NCI-H2081 treated with DMSO at 0.1 percent for 48 hours (cell line): ENCODE measurements at regions not wholly inside any gene's neighbourhood (a gene's known extent, or its start where the extent isn't known, plus 50 kb on each side); places are given as distances from the start of the nearest gene placed in this dataset.
A peak's percentile ranks its signal among the peaks of the same experiment; 100 is the strongest.
"Not testable (repeated sequence)": the region's sequence is repeated elsewhere in the genome, so short reads cannot be mapped to it uniquely, and the experiment has no call there.

Experiments
- DNase-seq: peaks from one replicate; lab custom pipeline; 2025; lab: John Stamatoyannopoulos, UW

DNA sequence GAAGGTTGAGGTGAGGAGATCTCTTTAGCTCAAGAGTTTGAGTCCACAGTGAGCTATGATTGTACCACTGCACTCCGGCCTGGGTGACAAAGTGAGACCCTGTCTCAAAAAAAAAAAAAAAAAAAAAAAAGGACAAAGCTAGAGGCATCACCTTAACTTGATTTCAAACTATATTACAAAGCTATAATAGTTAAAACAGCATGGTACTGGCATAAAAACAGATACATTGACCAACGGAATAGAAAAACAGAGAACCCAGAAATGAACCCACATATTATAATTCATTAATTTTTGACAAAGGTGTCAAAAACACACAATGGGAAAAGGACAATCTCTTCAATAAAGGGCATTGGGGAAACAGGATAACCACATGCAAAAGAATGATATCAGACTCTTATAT lies 50.8 kb upstream of the MBOAT1 start:
- no peak for DNase-seq

DNA sequence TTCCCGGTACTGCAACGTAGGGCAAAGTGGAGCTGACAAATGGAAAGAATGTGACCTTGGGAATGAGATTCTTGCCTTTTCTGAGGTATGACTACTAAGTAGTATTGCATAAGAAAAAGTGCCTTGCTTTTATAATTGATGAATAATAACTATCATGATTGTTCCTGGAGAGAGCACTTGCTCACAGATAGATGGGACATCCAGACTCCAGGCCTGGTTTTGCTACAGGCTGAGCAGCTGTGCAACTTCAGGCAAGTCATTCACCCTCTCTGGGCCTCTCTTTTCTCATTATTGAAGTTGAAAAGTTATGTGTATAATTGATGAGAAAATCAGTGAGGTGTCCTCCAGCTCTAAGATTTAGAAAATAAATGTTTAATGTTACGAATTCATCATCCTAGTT lies 53.6 kb upstream of the MBOAT1 start:
- no peak for DNase-seq

DNA sequence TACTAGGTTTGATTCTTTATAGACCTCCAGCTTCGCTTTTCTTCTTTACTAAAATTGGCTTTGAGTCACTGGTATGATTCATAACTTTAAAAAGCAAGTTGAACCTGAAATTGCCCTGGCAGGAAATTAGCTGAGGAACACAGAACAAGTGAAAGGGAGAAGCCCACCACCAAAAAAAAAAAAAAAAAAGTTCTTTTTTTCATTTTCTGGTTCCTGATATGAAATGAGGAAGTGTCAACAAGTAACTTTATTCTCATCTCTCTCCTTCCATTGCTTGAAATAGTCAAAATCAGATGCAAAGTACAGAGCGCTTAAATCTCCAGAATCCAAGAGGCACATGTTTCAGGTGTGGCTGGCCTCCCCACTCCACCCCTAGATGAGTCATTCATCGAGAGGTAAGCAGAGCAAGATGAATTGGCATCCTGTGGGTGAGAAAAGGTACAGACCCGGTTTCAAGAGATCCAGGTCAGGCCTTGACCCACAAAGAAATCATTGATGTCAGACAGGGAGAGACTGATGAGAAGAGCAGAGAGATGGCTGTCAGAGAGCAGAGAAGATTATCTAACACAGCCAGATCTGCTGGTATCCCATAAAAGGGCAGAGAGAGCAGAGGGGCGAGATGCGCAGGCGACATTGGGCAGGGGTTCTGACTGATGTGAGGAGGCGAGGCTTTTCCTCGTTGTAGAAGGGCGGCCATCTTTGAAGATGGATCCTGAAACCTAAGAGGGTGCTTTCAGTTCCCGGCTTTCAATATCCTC lies 54.8 kb upstream of the MBOAT1 start:
- DNase-seq, result no peak

DNA sequence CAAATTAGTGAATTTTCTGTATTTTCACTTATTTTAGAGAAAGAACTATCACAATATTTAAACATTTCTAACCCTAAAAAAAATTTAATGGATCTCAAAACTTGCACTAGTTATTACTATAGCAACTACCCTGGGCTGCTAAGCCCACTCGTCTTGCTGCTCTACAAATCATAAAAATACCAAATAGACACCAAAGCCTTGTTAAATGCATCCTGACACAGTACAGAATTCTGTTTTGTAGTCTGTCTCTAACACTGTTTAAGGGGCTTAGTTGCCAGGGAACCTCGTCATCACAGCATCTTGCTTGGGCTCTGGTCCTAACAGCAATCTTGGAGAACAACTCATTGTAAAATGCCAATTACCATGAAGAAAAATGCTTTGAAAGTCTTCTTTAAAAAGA lies 56.9 kb upstream of the MBOAT1 start:
- no peak for DNase-seq

DNA sequence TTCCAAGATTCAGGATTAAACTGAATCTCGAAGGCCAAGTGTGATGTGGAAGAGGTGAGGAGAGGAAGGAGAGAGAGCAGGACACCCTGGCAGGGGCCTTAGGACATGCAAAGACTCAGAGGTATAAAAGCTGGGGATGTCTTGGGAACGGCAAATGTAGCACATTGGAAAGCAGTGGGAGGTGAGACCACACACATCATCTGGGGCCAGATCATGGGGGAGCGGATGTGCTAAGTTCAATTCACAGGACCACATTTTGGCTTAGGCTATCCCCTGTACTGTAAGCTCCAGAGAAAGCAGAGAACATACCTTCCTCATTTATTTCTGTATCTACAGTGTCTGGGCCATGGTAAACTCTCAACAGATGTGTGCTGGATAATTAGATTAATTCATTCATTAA lies 59.5 kb upstream of the MBOAT1 start:
- DNase-seq, result no peak

DNA sequence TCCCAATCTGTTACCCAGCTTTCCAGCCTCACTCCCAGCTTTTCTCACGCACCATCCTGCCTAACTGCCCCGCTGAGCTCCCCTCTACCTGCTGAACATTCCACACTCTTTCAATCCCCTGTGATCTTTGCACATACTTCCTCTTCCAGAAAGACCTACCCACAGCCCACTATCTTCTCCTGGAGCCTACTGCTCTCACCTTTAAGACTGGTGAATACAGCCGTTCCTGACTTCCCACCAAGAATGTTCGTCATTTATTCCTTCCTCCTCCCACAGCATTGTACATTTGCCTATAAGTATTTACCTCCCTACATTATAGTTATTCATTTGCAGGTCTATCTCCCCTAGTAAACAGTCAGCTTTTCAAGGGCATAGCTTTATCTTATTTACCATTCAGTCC lies 61.9 kb upstream of the MBOAT1 start:
- no peak for DNase-seq

DNA sequence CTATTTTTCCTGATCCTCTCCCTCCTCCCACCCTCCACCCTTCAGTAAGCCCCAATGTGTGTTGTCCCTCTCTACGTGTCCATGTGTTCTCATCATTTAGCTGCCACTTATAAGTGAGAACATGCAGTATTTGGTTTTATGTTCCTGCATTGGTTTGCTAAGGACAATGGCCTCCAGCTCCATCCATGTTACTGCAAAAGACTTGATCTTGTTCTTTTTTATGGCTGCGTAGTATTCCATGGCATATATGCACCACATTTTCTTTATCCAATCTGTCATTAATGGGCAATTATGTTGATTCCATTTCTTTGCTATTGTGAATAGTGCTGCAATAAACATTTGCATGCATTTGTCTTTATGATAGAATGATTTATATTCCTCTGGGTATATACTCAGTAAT lies 63.6 kb upstream of the MBOAT1 start:
- not testable (repeated sequence) for DNase-seq

DNA sequence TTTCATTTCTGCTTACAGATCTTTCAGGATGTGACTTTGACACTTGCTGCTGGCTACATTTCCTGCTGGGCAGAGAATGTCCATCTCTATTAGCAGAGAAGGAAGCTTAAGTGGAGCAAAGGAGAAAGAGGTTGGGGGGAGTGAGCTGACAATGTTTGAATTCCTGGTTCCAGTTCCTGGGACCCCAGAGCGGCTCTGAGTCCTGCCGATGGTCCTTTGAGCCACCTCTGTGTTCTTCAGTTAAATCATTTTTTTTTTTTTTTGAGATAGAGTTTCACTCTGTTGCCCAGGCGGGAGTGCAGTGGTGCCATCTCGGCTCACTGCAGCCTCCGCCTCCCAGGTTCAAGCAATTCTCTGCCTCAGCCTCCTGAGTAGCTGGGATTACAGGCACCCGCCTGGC lies 65.5 kb upstream of the MBOAT1 start:
- not testable (repeated sequence) for DNase-seq

DNA sequence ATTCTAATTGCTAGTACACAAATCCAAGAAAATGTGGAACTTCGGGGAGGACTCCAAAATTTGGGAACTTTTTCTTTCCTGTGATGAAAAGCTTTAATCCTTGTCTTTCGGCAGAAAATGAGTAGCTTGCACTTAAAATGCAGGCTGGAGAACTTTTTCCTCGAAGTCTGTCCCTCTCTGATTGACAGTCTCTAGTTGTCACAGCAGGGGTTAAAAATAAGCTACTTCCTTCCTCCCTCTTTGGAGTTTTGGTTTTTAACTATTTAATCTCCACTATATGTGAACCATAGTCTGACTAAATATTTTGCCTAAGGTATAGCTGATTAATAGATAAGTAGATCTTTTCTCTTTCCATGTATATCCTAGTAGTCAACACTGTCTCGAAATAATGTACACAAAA lies 66.8 kb upstream of the MBOAT1 start:
- no peak for DNase-seq

DNA sequence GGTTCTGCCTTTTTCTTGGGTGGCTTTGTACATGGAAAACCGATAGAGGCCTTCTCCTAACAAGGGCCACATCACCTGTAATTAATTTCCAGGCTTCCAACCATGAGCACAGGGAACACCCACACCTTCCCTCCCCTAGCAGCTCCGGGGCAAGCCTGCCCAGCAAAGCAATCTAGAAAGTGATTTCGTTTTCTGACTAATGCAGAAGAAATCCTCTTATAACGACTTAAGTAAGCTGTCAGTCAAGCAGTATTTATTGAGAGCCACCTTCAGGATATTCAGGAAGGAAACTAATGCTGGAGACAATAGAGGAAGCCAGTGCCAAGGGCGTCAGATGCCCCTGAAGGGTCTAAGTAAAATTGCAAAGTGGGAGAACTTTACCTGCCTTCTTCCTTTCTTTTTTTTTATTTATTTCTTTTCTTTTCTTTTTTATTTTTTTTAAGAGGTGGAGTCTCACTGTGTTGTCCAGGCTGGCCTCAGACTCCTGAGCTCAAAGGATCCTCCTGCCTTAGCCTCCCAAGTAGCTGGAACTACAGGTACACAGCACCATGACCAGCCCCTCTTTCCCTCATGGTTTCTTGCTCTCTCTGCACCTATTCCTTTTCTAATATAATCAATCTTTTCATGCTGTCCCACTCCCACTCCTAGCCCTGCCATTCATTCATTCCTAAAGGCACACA lies 67.5 kb upstream of the MBOAT1 start:
- no peak for DNase-seq

DNA sequence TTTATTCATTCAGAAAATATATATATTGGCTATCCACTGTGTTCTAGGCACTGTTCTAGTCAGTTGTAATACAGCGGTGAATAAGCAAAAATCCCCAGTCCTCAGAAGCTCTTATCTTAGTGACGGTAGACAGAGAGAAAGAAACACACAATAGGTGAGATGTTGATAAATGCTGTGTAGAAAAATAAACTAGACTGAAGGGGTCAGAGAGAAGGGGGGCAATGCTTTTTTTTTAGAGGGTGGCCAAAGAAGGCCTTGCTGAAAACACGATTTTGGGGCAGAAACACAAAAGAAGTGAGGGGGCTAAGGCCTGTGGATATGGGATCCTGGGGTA lies 68.0 kb upstream of the MBOAT1 start:
- DNase-seq, result no peak

DNA sequence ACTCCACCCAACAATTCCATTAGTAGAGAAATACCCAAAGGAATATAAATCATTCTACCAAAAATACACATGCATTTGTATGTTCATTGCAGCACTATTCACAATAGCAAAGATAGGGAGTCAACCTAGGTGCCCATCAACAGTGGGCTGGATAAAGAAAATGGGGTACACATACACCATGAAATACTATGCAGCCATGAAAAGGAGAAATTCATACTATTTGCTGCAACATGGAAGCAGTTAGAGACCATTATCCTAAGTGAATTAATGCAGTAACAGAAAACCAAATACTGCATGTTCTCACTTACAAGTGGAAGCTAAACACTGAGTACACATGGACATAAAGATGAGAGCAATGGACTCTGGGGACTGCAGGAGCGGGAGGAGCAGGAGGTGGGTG lies 72.4 kb upstream of the MBOAT1 start:
- DNase-seq, result no peak

DNA sequence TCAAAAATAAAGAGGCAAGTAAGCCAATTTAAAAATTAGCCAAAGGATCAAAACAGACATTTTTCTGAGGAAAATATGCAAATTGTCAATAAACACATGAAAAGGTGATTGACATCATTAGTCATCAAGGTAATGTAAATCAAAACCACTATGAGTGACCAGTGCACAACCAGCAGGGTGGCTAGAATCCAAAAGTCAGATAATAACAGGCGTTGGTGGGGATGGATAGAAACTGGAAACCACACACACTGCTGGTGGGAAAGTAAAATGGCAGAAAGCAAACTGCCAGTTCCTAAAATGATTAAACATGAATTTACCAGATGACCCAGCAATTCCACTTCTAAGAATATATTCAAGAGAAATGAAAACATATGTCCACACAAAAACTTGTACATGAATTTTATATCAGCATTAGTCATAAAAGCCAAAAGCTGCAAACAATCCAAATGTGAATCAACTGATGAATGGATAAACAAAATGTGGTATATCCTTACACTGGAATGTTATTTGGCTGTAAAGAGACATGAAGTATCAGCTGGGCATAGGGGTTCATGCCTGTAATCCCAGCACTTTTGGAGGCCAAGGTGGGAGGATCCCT lies 74.8 kb upstream of the MBOAT1 start:
- no peak for DNase-seq

DNA sequence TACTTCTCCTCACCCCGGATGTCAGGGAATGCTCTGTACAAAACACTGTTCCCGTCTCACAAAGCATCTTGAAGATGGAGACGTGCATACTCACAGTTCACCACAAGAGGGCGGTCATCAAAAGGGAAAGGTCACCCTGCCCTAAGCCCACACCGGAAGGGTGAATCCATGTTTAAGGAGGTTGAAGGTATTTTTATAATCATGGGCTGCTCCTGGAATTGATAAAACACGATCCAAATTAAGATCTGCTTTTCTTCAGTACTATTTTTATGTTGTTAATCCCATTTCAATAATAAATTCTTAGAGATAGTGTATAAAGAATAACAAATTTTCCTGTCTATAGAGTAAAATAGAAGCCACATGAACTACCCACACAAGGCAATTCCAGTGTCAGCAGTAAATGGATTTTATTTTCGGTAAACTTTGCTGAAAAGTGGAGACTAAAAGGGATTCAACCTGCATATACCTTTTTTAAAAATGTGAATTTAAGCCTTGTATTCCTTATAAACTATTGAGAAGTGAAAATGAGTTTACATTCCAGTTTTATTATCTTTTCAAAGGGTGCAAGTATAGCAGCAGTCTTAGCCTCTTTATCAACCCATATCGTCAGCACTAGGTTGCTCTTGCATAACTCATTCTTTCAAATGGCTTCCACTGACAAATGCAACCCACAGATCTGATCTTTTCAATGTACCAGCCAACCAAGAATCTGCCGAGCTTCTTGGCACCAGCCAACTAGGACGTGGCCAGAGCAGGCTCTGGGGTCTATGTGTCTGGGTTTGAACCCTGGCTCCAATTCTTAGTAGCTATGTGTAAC lies 79.7 kb upstream of the MBOAT1 start:
- DNase-seq, result peak; percentile 43

DNA sequence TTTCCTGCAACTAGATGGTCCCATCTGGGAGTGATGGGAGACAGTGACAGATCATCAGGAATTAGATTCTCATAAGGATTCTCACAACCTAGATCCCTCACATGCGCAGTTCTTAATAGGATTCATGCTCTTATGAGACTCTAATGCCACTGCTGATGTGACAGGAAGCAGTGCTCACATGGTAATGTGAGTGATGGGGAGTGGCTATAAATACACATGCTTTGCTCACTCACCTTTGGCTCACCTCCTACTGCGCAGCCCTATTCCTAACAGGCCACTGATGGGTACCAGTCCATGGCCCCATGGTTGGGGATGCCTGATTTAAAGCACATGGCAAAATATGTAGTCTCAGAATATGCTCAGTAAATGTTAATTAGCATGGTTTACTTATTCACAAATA lies 80.6 kb upstream of the MBOAT1 start:
- DNase-seq, result no peak

DNA sequence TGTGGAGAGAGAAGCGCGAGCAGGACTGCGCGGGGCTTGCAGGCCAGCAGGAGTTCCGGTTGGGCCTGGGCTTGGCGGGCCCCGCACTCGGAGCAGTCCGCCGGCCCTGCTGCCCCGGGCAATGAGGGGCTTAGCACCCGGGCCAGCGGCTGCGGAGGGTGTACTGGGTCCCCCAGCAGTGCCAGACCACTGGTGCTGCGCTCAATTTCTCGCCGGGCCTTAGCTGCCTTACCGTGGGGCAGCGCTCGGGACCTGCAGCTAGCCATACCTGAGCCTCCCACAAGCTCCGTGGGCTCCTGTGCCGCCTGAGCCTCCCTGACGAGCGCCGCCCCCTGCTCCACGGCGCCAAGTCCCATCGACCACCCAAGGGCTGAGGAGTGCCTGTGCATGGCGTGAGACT lies 89.0 kb upstream of the MBOAT1 start:
- no peak for DNase-seq

DNA sequence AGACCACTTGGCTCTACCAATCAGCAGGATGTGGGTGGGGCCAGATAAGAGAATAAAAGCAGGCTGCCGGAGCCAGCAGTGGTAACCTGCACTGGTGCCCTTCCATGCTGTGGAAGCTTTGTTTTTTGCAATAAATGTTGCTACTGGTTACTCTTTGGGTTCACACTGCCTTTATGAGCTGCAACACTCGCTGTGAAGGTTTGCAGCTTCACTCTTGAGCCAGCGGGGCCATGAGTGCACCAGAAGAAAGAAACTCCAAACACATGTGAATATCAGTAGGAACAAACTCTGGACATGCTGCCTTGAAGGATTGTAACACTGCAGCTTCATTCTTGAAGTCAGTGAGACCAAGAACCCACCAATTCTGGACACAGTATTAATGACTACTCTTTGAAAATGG lies 89.9 kb upstream of the MBOAT1 start:
- no peak for DNase-seq

DNA sequence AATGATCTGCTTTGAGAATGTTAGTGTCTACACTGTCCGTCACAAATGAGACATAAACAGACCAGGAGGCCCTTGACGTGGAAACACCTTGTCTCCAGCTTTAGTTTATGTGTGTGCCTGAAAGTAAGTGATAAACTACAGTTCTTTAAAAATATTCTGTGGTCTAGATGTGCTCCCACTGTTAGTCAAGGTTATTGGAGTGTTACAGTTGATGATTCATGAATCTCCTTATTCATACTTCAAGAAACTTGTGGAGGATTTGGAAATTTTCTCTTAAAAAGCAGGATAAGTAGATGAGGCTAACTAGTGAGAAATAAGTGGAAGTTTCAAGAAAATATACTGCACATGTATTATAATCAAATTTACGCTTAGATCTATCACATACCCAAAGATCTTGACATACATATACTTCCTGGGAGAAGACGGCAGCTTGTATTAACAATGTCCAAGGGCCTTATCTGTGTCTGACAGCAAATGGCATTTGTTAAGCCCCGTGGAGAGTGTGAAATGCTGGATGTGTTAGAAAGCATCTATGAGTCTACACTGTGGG lies 90.5 kb upstream of the MBOAT1 start:
- no peak for DNase-seq

DNA sequence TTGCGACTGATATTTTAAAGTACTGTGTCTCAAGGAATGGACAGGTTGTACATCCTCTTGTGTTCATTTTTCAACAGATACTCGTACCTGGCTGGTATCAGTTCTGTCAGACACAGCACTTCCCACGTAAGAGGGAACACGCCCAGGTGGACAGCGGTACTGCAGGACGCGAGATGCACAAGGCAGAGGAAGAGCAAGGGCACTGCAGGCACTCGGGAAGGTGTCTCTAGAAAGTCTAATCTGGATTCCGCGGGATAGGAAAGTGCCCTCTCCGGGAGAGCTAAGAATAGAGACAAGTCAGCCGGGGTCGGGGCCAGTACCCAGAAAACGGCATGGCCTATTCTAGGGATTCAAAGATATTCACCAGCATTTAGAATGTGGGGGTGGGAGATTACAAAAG lies 94.2 kb upstream of the MBOAT1 start:
- no peak for DNase-seq

DNA sequence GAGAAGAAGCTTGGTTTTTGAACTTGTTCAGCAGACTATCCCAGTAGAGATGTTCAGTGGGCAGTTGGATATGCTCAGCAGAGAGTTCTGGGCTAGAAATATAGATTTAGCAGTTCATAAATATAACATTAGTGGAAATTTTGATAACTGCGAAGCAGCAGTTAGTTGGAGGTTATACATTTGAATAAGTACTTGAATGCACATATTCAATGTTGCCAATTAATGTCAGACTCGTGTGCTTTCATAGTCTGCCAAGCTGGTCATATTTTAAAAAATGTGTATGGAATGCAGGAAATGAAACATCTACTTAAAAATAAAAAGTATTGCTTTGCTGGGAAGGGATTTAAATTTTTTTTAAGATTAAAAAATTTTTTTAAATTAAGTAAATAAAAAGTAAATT lies 92.5 kb upstream of the E2F3 start:
- no peak for DNase-seq

DNA sequence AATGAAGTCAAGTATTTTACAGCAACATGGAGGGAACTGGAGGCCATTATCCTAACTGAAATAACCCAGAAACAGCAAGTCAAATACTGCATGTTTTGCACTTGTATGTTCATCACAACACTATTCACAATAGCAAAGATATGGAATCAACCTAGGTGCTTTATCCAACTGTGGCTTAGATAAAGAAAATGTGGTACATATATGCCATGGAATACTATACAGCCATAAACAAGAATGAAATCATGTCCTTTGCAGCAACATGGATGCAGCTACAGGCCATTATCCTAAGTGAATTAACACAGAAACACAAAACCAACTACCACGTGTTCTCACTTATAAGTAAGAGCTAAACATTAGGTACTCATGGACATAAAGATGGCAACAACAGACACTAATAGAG lies 91.5 kb upstream of the E2F3 start:
- no peak for DNase-seq

DNA sequence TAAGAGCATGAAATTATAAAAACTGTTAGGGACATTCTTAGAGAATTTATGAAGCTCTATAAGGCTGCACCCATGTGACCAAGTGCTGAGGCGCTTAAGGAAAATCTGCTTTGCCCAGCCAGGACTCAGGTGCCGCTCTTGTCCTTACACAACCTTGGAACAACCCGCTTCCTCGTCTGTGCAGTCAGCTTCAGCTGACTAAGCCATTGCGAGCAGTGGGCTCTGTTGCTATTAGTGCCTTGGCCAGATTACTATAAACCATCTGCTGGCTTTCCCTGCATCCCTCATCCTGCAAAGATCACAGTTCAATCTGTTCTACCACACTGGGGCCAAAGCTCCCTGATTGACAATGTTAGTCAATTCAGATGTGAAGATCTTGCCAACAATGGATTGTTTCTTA lies 89.1 kb upstream of the E2F3 start:
- DNase-seq, result no peak

DNA sequence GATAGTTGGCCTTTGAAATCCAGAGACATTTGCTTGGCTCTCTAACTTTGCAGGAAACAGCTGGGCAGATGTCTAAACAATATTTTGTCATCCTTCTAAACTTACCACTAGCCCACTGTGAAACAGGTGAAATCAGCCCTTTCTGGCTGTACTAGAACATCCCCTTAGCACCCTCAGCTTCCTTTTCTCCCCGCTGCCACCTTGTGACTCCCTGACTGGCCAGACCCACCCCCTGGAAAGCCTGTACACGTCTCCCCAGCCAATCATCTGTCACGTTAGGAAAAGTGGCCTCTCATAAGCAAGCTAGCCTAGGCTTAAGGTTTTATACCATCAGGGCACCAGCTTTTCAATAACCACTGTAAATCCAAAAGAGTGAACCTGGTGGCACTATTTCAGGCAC lies 88.6 kb upstream of the E2F3 start:
- no peak for DNase-seq
